OCI-LY3 (cell line): ENCODE measurements at regions not wholly inside any gene's neighbourhood (a gene's known extent, or its start where the extent isn't known, plus 50 kb on each side); places are given as distances from the start of the nearest gene placed in this dataset.

ENCODE experiments used
- H2AFZ ChIP-seq: fragments of 200-600, 300-600 bp; shearing (Covaris generic); 2 replicates; pipeline ENCODE4 v1.6.0; 2014; ENCODE audit warnings: antibody characterized with exemption, low read depth, low read length
- H3K27ac ChIP-seq: fragments of 200-600, 300-600 bp; sonication (generic); 2 replicates; pipeline ENCODE4 v1.5.1; 2014; ENCODE audit warnings: mild to moderate bottlenecking, low read length, moderate library complexity, mixed read lengths
- H3K27me3 ChIP-seq: fragments of 200-600, 300-600 bp; sonication (generic); 2 replicates; pipeline ENCODE4 v1.6.1; 2014; ENCODE audit warnings: low read depth, low read length, mixed read lengths
- H3K36me3 ChIP-seq: fragments of 200-600, 300-600 bp; sonication (generic); replicated peaks from 2 replicates; pipeline ENCODE3; 2014; ENCODE audit warnings: low read depth, low read length, mixed read lengths
- H3K4me1 ChIP-seq: fragments of 300-600, 200-600 bp; sonication (generic); 2 replicates; pipeline ENCODE4 v1.6.1; 2014; ENCODE audit warnings: low read length, mixed read lengths
- H3K4me2 ChIP-seq: fragments of 200-600, 300-600 bp; sonication (generic); 2 replicates; pipeline ENCODE4 v1.6.1; 2014; ENCODE audit warnings: low read length, mixed read lengths
- H3K4me3 ChIP-seq: fragments of 300-600, 200-600 bp; sonication (generic); 2 replicates; pipeline ENCODE4 v1.5.1; 2014; ENCODE audit warnings: antibody characterized with exemption, mild to moderate bottlenecking, low read length, moderate library complexity
- H3K79me2 ChIP-seq: fragments of 300-600, 200-600 bp; shearing (Covaris generic); 2 replicates; pipeline ENCODE4 v1.6.1; 2014; ENCODE audit warnings: mild to moderate bottlenecking, low read length, mixed read lengths
- H3K9ac ChIP-seq: fragments of 300-600, 200-600 bp; shearing (Covaris generic); 2 replicates; pipeline ENCODE4 v1.6.0; 2014; ENCODE audit warnings: mild to moderate bottlenecking, low read length, moderate library complexity
- H3K9me3 ChIP-seq: fragments of 200-600, 300-600 bp; shearing (Covaris generic); 2 replicates; pipeline ENCODE4 v1.6.1; 2014; ENCODE audit warnings: low read length, mixed read lengths; ENCODE audit not compliant: insufficient read depth
- H4K20me1 ChIP-seq: fragments of 200-600, 300-600 bp; sonication (generic); 2 replicates; pipeline ENCODE4 v1.6.1; 2016; ENCODE audit warnings: low read length, mixed read lengths; ENCODE audit not compliant: insufficient read depth
- EZH2phosphoT487 ChIP-seq: fragments of 200-600 bp; shearing (Covaris generic); IDR thresholded peaks from 2 replicates; pipeline ENCODE4 v1.6.1; 2018; ENCODE audit warnings: antibody characterized with exemption, mixed run types, low read depth
- TF ChIP-seq, protein P1 (sequence below): fragments of 200-600, 300-600 bp; sonication (generic); IDR thresholded peaks from 2 replicates; pipeline ENCODE4 v1.5.1; 2014; ENCODE audit warnings: antibody characterized with exemption, low read length, low read depth

DNA sequence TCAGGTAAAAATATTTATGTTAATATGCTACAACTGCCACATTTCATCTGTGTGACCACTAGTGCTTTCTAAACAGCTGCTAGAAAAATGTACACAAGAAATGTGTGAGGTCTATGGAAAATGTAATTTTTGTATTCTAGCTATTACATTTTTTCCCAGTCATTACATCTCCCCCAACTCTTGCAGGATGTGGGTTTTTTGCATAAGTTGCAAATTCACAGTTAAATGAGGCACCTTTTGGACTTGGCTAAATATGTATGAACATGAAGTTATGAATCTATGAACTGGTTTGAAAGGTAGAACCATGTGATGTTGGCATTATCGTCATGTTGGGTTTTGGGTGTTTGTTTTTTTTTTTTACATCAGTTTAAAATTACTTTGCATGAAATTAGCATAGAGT lies 590.4 kb upstream of the WWC1 start:
- Histone ChIP-seq H3K36me3 (no peaks in the 10 kb centered on the region), H3K9me3 (no peaks in the 10 kb centered on the region), H3K27me3 (no peaks in the 10 kb centered on the region), H3K4me2 (no peak overlapping the region), H3K4me1 (no peaks in the 10 kb centered on the region), H3K79me2 (no peaks in the 10 kb centered on the region), H3K9ac (no peak overlapping the region), H4K20me1 (no peaks in the 10 kb centered on the region), H2AFZ (no peak overlapping the region), H3K4me3 (no peak overlapping the region), H3K27ac (no peak overlapping the region)
- no peak for TF ChIP-seq EZH2phosphoT487
- TF ChIP-seq, protein P1, sequence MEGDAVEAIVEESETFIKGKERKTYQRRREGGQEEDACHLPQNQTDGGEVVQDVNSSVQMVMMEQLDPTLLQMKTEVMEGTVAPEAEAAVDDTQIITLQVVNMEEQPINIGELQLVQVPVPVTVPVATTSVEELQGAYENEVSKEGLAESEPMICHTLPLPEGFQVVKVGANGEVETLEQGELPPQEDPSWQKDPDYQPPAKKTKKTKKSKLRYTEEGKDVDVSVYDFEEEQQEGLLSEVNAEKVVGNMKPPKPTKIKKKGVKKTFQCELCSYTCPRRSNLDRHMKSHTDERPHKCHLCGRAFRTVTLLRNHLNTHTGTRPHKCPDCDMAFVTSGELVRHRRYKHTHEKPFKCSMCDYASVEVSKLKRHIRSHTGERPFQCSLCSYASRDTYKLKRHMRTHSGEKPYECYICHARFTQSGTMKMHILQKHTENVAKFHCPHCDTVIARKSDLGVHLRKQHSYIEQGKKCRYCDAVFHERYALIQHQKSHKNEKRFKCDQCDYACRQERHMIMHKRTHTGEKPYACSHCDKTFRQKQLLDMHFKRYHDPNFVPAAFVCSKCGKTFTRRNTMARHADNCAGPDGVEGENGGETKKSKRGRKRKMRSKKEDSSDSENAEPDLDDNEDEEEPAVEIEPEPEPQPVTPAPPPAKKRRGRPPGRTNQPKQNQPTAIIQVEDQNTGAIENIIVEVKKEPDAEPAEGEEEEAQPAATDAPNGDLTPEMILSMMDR = no peak

DNA sequence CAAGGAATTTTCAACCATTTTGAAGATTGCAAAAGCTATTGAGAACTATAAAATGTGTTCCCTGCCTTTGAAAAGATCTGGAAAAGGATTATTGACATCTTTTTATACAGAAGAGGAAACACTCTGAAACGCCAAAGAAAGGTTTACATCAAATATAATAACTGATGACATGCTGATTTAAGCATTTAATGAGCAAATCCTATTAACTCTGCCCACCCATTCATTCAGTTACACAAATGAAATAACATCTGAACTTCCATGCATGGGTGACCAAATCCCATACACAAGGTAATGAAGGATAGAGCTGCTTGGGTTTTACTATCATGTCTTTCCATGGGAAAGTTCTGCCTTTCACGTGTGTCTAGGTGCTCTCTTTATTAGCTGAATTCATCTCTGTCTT lies 589.4 kb upstream of the WWC1 start:
- no peak overlapping the region for H3K27ac ChIP-seq
- TF ChIP-seq, protein P1 = no peak

DNA sequence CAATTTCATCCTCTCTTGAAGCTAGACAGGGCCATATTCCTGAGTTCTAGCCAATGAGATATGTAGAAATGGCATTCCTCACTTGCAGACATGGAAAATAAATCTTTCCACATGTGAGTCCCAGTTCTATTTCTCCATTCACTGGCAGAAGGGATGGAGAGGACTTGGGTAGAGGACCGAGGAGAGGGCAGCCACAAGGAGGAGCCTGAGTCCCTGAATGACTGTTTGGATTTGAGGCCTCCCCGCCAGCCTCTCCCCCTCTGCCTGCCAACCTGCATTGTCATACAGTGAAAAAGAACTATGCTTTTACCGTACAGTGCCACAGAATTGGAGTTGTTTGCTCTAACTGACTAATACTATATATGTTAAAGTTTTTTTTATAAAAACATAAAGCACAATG lies 583.0 kb upstream of the WWC1 start:
- Histone ChIP-seq H3K27me3 (no peaks in the 10 kb centered on the region; the same call in 1 of the 2 replicates), H3K36me3 (no peaks in the 10 kb centered on the region), H2AFZ (no peak overlapping the region), H3K4me2 (no peak overlapping the region), H3K9me3 (no peaks in the 10 kb centered on the region), H4K20me1 (no peaks in the 10 kb centered on the region), H3K9ac (no peak overlapping the region), H3K4me1 (no peaks in the 10 kb centered on the region), H3K27ac (no peak overlapping the region), H3K79me2 (no peaks in the 10 kb centered on the region), H3K4me3 (no peak overlapping the region)
- no peak for TF ChIP-seq EZH2phosphoT487
- TF ChIP-seq, protein P1 = no peak

More for the DNA sequence above, 589.4 kb upstream of the WWC1 start:
- H3K4me3 ChIP-seq = no peak overlapping the region
- no peaks in the 10 kb centered on the region for H3K9me3 ChIP-seq
- H3K27me3 ChIP-seq = no peaks in the 10 kb centered on the region
- H2AFZ ChIP-seq = no peak overlapping the region
- no peaks in the 10 kb centered on the region for H3K36me3 ChIP-seq
- no peaks in the 10 kb centered on the region for H4K20me1 ChIP-seq
- no peaks in the 10 kb centered on the region for H3K79me2 ChIP-seq
- H3K4me1 ChIP-seq = no peaks in the 10 kb centered on the region
- H3K9ac ChIP-seq = no peak overlapping the region
- H3K4me2 ChIP-seq = no peak overlapping the region

DNA sequence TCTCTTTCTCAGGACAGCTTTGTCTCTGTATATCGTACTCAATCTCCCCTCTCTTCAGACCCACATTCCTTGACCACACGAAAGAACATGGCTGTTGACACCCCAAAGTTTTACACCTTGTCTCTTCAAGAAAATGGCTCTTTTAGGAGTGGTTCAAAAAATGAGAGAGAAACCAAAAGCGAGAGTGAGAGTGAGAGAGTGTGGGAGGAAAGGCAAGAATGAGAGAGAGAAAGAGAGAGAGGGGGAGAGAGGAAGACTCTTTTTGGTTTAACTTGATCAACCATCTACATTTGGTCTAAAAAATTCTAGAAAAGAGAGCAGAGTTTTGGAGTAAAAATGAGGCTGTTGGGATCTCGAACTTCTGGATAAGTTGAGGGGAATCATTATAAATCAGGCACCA lies 581.8 kb upstream of the WWC1 start:
- Histone ChIP-seq H3K9ac (no peak overlapping the region), H3K4me2 (no peak overlapping the region), H3K27me3 (no peaks in the 10 kb centered on the region; the same call in 1 of the 2 replicates), H3K27ac (no peak overlapping the region), H3K36me3 (no peaks in the 10 kb centered on the region), H3K4me3 (no peak overlapping the region), H3K9me3 (no peaks in the 10 kb centered on the region), H3K4me1 (no peaks in the 10 kb centered on the region), H4K20me1 (no peaks in the 10 kb centered on the region), H2AFZ (no peak overlapping the region), H3K79me2 (no peaks in the 10 kb centered on the region)
- no peak for TF ChIP-seq EZH2phosphoT487
- TF ChIP-seq, protein P1 = no peak
